ENCODE measurements at regions not wholly inside any gene's neighbourhood (a gene's known extent, or its start where the extent isn't known, plus 50 kb on each side); places are given as distances from the start of the nearest gene placed in this dataset.

DNA sequence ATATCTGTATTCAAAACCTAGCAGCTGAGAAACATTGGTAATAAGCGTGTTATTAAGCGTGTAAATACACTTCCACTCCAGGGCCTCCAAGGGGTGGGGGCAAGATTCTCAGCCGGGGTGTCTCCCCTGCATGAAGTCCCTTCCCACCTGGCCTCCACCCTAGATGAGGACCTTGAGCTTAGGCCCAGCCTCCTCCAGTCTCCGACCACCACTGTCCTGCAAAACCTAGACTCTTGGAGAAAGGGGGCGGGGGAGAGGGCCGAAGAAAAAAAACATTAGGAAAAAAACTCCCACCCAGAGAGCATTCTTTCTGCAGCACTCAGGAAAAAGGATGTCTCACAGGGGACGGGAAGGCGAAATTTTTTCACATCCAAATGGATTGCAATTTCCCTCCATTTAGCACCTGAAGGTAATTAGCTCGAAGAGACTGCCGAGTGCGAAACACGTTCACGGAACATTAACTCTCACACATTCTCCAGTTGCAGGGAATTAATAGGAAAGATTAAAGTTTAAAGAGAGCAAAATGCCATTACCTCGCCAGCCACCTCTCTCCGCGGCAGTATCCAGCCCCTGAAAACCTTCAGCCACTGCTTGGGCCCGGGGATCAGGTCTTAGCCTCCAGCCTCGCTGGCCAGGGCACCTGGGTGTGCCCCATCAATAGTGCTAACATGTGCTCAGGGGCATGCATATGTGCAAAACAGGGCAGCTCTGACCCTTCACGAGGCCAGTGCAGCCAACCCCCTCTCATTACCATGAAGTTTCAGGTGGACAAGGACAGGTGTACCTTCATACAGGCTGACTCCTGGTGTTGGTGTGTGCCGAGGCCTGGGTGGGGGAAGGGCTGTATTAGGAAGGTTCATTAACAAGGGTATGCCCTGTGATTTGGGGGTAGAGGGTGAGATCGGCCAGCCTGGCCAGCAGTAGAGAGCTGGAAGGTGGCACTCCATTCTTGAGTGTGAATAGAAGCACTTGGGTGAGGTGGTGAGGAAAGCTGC is 77.2 kb downstream of the HIF1AN start:
- ATAC-seq, result no peak
- H3K27me3 ChIP-seq (ENCODE audit: insufficient read depth in 3 of 3, low read length in 2 of 3), result peaks cover 0 to 76% (median 24%) of the 10 kb centered on the region in 3 donors
- DNase-seq, result no peak
- no peaks in the 10 kb centered on the region for H3K4me1 ChIP-seq
- no peaks in the 10 kb centered on the region for H3K36me3 ChIP-seq (ENCODE audit: insufficient read depth in 1 of 2, low read depth in 1 of 2)
- no peaks in the 10 kb centered on the region for H3K9me3 ChIP-seq
- intact Hi-C loops (cut with DNase I), result no loop called here
- WGBS, 3 donors, result 16 to 21% (median 20%) methylated on average over 21 of the region's 21 CpGs
- TF ChIP-seq, protein P1, sequence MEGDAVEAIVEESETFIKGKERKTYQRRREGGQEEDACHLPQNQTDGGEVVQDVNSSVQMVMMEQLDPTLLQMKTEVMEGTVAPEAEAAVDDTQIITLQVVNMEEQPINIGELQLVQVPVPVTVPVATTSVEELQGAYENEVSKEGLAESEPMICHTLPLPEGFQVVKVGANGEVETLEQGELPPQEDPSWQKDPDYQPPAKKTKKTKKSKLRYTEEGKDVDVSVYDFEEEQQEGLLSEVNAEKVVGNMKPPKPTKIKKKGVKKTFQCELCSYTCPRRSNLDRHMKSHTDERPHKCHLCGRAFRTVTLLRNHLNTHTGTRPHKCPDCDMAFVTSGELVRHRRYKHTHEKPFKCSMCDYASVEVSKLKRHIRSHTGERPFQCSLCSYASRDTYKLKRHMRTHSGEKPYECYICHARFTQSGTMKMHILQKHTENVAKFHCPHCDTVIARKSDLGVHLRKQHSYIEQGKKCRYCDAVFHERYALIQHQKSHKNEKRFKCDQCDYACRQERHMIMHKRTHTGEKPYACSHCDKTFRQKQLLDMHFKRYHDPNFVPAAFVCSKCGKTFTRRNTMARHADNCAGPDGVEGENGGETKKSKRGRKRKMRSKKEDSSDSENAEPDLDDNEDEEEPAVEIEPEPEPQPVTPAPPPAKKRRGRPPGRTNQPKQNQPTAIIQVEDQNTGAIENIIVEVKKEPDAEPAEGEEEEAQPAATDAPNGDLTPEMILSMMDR (IDR thresholded peaks at IDR 0.05), result no peak
- no peak overlapping the region for H3K27ac ChIP-seq
- H3K4me3 ChIP-seq, result no peak overlapping the region

- TF ChIP-seq, protein P1 (IDR thresholded peaks at IDR 0.05), result no peak
- Histone ChIP-seq H3K27me3 (ENCODE audit: insufficient read depth in 3 of 3, low read length in 2 of 3) (peaks cover 0 to 77% (median 23%) of the 10 kb centered on the region in 3 donors), H3K36me3 (ENCODE audit: insufficient read depth in 1 of 2, low read depth in 1 of 2) (no peaks in the 10 kb centered on the region), H3K4me1 (no peaks in the 10 kb centered on the region), H3K4me3 (no peak overlapping the region), H3K9me3 (no peaks in the 10 kb centered on the region), H3K27ac (no peak overlapping the region)
- WGBS, 3 donors, result 37 to 41% (median 38%) methylated on average over 8 of the region's 8 CpGs
- intact Hi-C loops (cut with DNase I), result no loop called here
- ATAC-seq (no peak), DNase-seq (no peak)
Measured at GRCh38 chr10:100613846-100614245, 78.1 kb downstream of the HIF1AN start.

DNA sequence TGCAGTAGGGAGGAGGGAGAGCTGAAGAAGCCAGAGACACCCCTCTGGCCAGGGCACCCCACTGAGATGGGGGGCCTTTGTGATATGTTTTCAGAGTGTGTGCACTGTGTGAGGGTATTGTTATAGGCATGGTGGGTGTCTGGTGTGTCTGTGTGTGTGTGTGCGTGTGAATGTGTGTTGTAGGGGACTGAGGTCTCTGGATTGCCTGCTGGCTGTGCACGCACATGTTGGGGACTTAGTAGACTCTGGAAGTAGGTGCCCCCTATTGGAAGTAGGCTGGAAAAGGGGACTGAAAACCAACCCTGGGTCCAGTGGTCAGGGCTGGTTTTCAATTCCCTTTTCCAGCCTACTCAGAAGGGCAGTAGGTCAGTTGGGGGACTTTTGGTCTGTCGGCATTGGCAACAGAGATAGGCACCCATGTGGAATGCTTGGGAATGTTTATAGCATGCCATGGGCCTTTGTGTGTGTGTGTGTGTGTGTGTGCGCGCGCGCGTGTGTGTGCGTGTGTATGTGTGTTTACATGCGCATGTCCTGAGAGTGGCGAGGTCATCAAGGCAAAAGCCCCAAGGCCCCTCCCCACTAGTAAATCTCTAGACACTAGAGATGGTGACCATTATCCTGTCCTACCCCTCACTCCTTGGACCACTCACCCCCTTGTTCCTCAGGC is 78.8 kb downstream of the HIF1AN start:
- WGBS, 3 donors, result 63 to 71% (median 68%) methylated on average over 11 of the region's 11 CpGs
- ATAC-seq, result no peak
- Histone ChIP-seq H3K4me3 (no peak overlapping the region), H3K9me3 (no peaks in the 10 kb centered on the region), H3K27me3 (ENCODE audit: insufficient read depth in 3 of 3, low read length in 2 of 3) (peaks cover 0 to 77% (median 26%) of the 10 kb centered on the region in 3 donors), H3K4me1 (no peaks in the 10 kb centered on the region), H3K36me3 (ENCODE audit: insufficient read depth in 1 of 2, low read depth in 1 of 2) (no peaks in the 10 kb centered on the region), H3K27ac (no peak overlapping the region)
- TF ChIP-seq, protein P1 (IDR thresholded peaks at IDR 0.05), result no peak
- intact Hi-C loops (cut with DNase I), result no loop called here
- DNase-seq, result no peak

GRCh38 chr10:100615241-100615640 is 79.5 kb downstream of the HIF1AN start:
- no peaks in the 10 kb centered on the region for H3K9me3 ChIP-seq
- H3K36me3 ChIP-seq (ENCODE audit: insufficient read depth in 1 of 2, low read depth in 1 of 2), result no peaks in the 10 kb centered on the region
- H3K4me1 ChIP-seq, result no peaks in the 10 kb centered on the region
- intact Hi-C loops (cut with DNase I), result no loop called here
- H3K27ac ChIP-seq, result no peak overlapping the region
- TF ChIP-seq, protein P1 (IDR thresholded peaks at IDR 0.05), result no peak
- DNase-seq (no peak), ATAC-seq (no peak)
- H3K4me3 ChIP-seq, result no peak overlapping the region
- 30 to 40% (median 35%) methylated on average over 10 of the region's 10 CpGs for WGBS, 3 donors
- H3K27me3 ChIP-seq (ENCODE audit: insufficient read depth in 3 of 3, low read length in 2 of 3), result peaks cover 0 to 79% (median 26%) of the 10 kb centered on the region in 3 donors
